ENCODE measurements at regions not wholly inside any gene's neighbourhood (a gene's known extent, or its start where the extent isn't known, plus 50 kb on each side); places are given as distances from the start of the nearest gene placed in this dataset.

GRCh38 chr9:87824216-87824875, 58.3 kb upstream of the SPATA31E1 start:
- DNase-seq = no peak

- no peak for DNase-seq
Measured at GRCh38 chr9:87824886-87825285, 57.8 kb upstream of the SPATA31E1 start.

GRCh38 chr9:87826331-87826730, 56.3 kb upstream of the SPATA31E1 start:
- DNase-seq = no peak

- no peak for DNase-seq
Measured at GRCh38 chr9:87827341-87827740, 55.3 kb upstream of the SPATA31E1 start.

GRCh38 chr9:87829756-87830155, 52.9 kb upstream of the SPATA31E1 start:
- DNase-seq = no peak

GRCh38 chr9:87830446-87830845, 52.2 kb upstream of the SPATA31E1 start:
- DNase-seq = no peak

GRCh38 chr9:87831159-87831558, 51.5 kb upstream of the SPATA31E1 start:
- no peak for DNase-seq

All from activated CD8-positive, alpha-beta memory T cell treated with anti-CD3 and anti-CD28 coated beads for 24 hours (primary cell).